HepG2 (cell line): ENCODE measurements at regions not wholly inside any gene's neighbourhood (a gene's known extent, or its start where the extent isn't known, plus 50 kb on each side); places are given as distances from the start of the nearest gene placed in this dataset.

Experiments used
- ATAC-seq: fragments of 200-7000 bp; cut with Tn5 transposase; 3 replicates; pipeline ENCODE4 v1.9.1; 2020; ENCODE audit warnings: mild to moderate bottlenecking, moderate library complexity
- BruUV-seq: library from RNA; stranded (reverse); fragments of 400-500 nt; replicated peaks from 2 replicates; lab custom pipeline; 2021; lab: Mats Ljungman, UMichigan
- CTCF ChIA-PET: fragments of 300-600 bp; formaldehyde crosslinking; extraction: SDS; loops from one replicate; lab custom pipeline; 2021; ENCODE audit warnings: low total read pairs, inconsistent platforms, low intra/inter-chr PET ratio; lab: Yijun Ruan, JAX
- POLR2A ChIA-PET: fragments of 350-600 bp; sonication (Branson Sonifier 250); formaldehyde crosslinking; loops from one replicate; lab custom pipeline; 2020; ENCODE audit warnings: antibody characterized with exemption, inconsistent platforms; lab: Yijun Ruan, JAX
- DNase-seq: peaks from one replicate; pipeline ENCODE4 v3.0.0-alpha.2; 2015; ENCODE audit warnings: low spot score
- FAIRE-seq: peaks from 3 replicates; lab custom pipeline; 2011; peaks lifted over from hg19 to GRCh38; lab: Jason Lieb, UNC
- H2AFZ ChIP-seq: one replicate; pipeline ENCODE4 v1.6.1; 2011; ENCODE audit warnings: low read length, inconsistent platforms
- H3K27ac ChIP-seq: fragments of 300-600 bp; 3 replicates; pipeline ENCODE4 v1.8.0; 2011; ENCODE audit warnings: mixed run types, mild to moderate bottlenecking, mixed read lengths, low read length, inconsistent platforms; ENCODE audit not compliant: insufficient read depth; ENCODE audit errors: extremely low read length
- H3K27me3 ChIP-seq, 2 experiments: fragments of 200-600 bp in 1 of 2; 2 replicates in 1 of 2; 3 replicates in 1 of 2; pipeline versions ENCODE4 v1.6.0 to v1.8.0; 2011; ENCODE audit warnings: low read length in 2 of 2, mild to moderate bottlenecking in 2 of 2, moderate library complexity in 2 of 2, inconsistent platforms in 1 of 2; ENCODE audit not compliant: insufficient read depth in 2 of 2, control insufficient read depth in 1 of 2
- H3K36me3 ChIP-seq, 2 experiments: fragments of 200-600 bp in 1 of 2; replicated peaks in 1 of 2; 2 replicates in 1 of 2; 3 replicates in 1 of 2; pipeline versions ENCODE4 v1.5.1 to v1.8.0; 2011; ENCODE audit warnings: low read length in 2 of 2, inconsistent platforms in 1 of 2; ENCODE audit not compliant: insufficient read depth in 2 of 2, control insufficient read depth in 1 of 2
- H3K4me1 ChIP-seq: 2 replicates; pipeline ENCODE4 v1.5.1; 2012; ENCODE audit warnings: low read length, inconsistent platforms; ENCODE audit not compliant: insufficient read depth
- H3K4me2 ChIP-seq: 2 replicates; pipeline ENCODE4 v1.6.0; 2011; ENCODE audit warnings: low read depth, low read length, inconsistent platforms
- H3K4me3 ChIP-seq, 3 experiments: fragments of 200-600 bp in 1 of 3; sonication (generic), shearing (Covaris generic) in 1 of 3; replicated peaks in 1 of 3; 2 replicates each; pipeline ENCODE4 v1.5.1; 2011 to 2016; ENCODE audit warnings: low read length in 3 of 3, inconsistent platforms in 2 of 3, low read depth in 2 of 3, mild to moderate bottlenecking in 2 of 3, control low read depth in 1 of 3, mixed read lengths in 1 of 3; ENCODE audit not compliant: insufficient read depth in 1 of 3
- H3K79me2 ChIP-seq: one replicate; pipeline ENCODE4 v1.6.1; 2011; ENCODE audit warnings: low read length, inconsistent platforms; ENCODE audit not compliant: insufficient read depth
- H3K9ac ChIP-seq: 2 replicates; pipeline ENCODE4 v1.6.0; 2011; ENCODE audit warnings: mild to moderate bottlenecking, low read depth, low read length, inconsistent platforms; ENCODE audit not compliant: insufficient read depth
- H3K9me3 ChIP-seq: 2 replicates; pipeline ENCODE4 v1.5.1; 2012; ENCODE audit warnings: mild to moderate bottlenecking, low read length
- H4K20me1 ChIP-seq: 2 replicates; pipeline ENCODE4 v1.6.0; 2011; ENCODE audit warnings: inconsistent platforms, mild to moderate bottlenecking, low read length, moderate library complexity; ENCODE audit not compliant: insufficient read depth
- E2F2 ChIP-seq: sonication (generic); formaldehyde crosslinking; IDR thresholded peaks from 2 replicates; pipeline ENCODE4 v1.4.0; 2020; ENCODE audit warnings: missing genetic modification reagents, borderline replicate concordance
- FLYWCH1 ChIP-seq: sonication (generic); formaldehyde crosslinking; IDR thresholded peaks from 2 replicates; pipeline ENCODE4 v1.8.1; 2023; ENCODE audit warnings: mild to moderate bottlenecking, missing genetic modification reagents
- FUBP1 ChIP-seq: sonication (generic); formaldehyde crosslinking; IDR thresholded peaks from 2 replicates; pipeline ENCODE4 v1.5.1; 2020; ENCODE audit warnings: missing genetic modification reagents, mild to moderate bottlenecking, borderline replicate concordance
- ISX ChIP-seq: sonication (generic); formaldehyde crosslinking; conservative IDR thresholded peaks from 2 replicates; pipeline ENCODE4 v1.5.0; 2020; ENCODE audit warnings: missing genetic modification reagents
- RELA ChIP-seq: sonication (generic); formaldehyde crosslinking; IDR thresholded peaks from 2 replicates; pipeline ENCODE4 v1.4.0; 2020; ENCODE audit warnings: missing genetic modification reagents
- ZNF430 ChIP-seq: sonication (generic); formaldehyde crosslinking; IDR thresholded peaks from 2 replicates; pipeline ENCODE4 v1.9.0; 2021; ENCODE audit warnings: mild to moderate bottlenecking, missing genetic modification reagents
- ZNF431 ChIP-seq: sonication (generic); formaldehyde crosslinking; IDR thresholded peaks from 2 replicates; pipeline ENCODE4 v1.9.0; 2022; ENCODE audit warnings: missing genetic modification reagents, low read depth, mild to moderate bottlenecking, borderline replicate concordance
- ZNF563 ChIP-seq: sonication (generic); formaldehyde crosslinking; IDR thresholded peaks from 2 replicates; pipeline ENCODE4 v1.8.0; 2022; ENCODE audit warnings: mild to moderate bottlenecking, moderate library complexity, missing genetic modification reagents
- WGBS: methylation state at CpG from one replicate; pipeline ENCODE4 v1.1.6; 2017; ENCODE audit warnings: low lambda C conversion rate; 5-methylcytosine and 5-hydroxymethylcytosine counted together
- in situ Hi-C: cut with HindIII; loops from 2 replicates; pipeline ENCODE4 v1.10.0; 2017; ENCODE audit warnings: low pct_unique_long_range_greater_than_20kb; ENCODE audit not compliant: extremely low pct_ligation_motif_present
- intact Hi-C: fragments of 100-400 bp; cut with micrococcal nuclease; formaldehyde crosslinking; loops from one replicate; pipeline ENCODE4 v1.10.0; 2022; ENCODE audit not compliant: unreplicated experiment

GRCh38 chr15:85905751-85906450 lies 111.2 kb upstream of the KLHL25 start:
- H3K9me3 ChIP-seq: no peaks in the 10 kb centered on the region
- H4K20me1 ChIP-seq: no peaks in the 10 kb centered on the region
- ChIA-PET POLR2A (no interaction called here), CTCF (no interaction called here)
- no peak overlapping the region for H3K9ac ChIP-seq
- in situ Hi-C loops (no loop called here), intact Hi-C loops (no loop called here)
- H3K4me2 ChIP-seq: no peak overlapping the region
- no peak overlapping the region for H2AFZ ChIP-seq
- H3K4me1 ChIP-seq: no peaks in the 10 kb centered on the region
- no peaks in the 10 kb centered on the region for H3K36me3 ChIP-seq
- WGBS: 52% methylated on average over 12 of the region's 12 CpGs
- TF ChIP-seq ZNF431 (CRISPR knock-in tag): no peak
- no peak for TF ChIP-seq FUBP1 (CRISPR knock-in tag)
- TF ChIP-seq ZNF430 (CRISPR knock-in tag): no peak
- no peak for TF ChIP-seq ZNF563 (CRISPR knock-in tag)
- TF ChIP-seq ISX (CRISPR knock-in tag): no peak
- TF ChIP-seq E2F2 (CRISPR knock-in tag): no peak
- TF ChIP-seq RELA (CRISPR knock-in tag): no peak
- TF ChIP-seq FLYWCH1 (CRISPR knock-in tag): no peak
- no peak overlapping the region for H3K27ac ChIP-seq
- no peaks in the 10 kb centered on the region; a peak in 1 of 5 replicates for H3K27me3 ChIP-seq
- FAIRE-seq: no peak
- H3K4me3 ChIP-seq: no peak overlapping the region
- BruUV-seq: no TSS peak
- H3K79me2 ChIP-seq: no peaks in the 10 kb centered on the region
- DNase-seq: no peak
- ATAC-seq: no peak
